Endothelial cell of umbilical vein (primary cell): ENCODE measurements at regions not wholly inside any gene's neighbourhood (a gene's known extent, or its start where the extent isn't known, plus 50 kb on each side); places are given as distances from the start of the nearest gene placed in this dataset.

Experiments
- BruUV-seq: library from RNA; stranded (reverse); fragments of 400-500 nt; replicated peaks from 2 replicates; lab custom pipeline; 2021; lab: Mats Ljungman, UMichigan
- CTCF ChIA-PET: fragments of 300-600, 350-600 bp; sonication (Branson Sonifier 250); formaldehyde crosslinking; loops from one replicate; lab custom pipeline; 2021; ENCODE audit warnings: antibody characterized with exemption, inconsistent platforms; lab: Charles Lee
- POLR2A ChIA-PET: fragments of 300-600, 350-600 bp; sonication (Branson Sonifier 250); formaldehyde crosslinking; loops from one replicate; lab custom pipeline; 2021; ENCODE audit warnings: antibody characterized with exemption, inconsistent platforms; lab: Charles Lee
- DNase-seq: peaks from one replicate; pipeline ENCODE4 v3.0.0-alpha.2; 2011; ENCODE audit warnings: low read depth, low spot score
- FAIRE-seq: peaks from 2 replicates; lab custom pipeline; 2011; peaks lifted over from hg19 to GRCh38; lab: Jason Lieb, UNC
- H2AFZ ChIP-seq: 2 replicates; pipeline ENCODE4 v1.6.0; 2012; ENCODE audit warnings: low read depth, low read length, control low read depth, inconsistent platforms
- H3K27ac ChIP-seq: 2 replicates; pipeline ENCODE4 v1.5.1; 2011; ENCODE audit warnings: low read depth, mild to moderate bottlenecking, control low read depth, low read length, moderate library complexity; ENCODE audit not compliant: insufficient read depth
- H3K27me3 ChIP-seq, 2 experiments: 2 replicates each; pipeline versions ENCODE4 v1.6.0 to v1.6.1; 2011; ENCODE audit warnings: low read length in 2 of 2, mixed read lengths in 1 of 2; ENCODE audit not compliant: control insufficient read depth in 2 of 2, insufficient read depth in 2 of 2
- H3K36me3 ChIP-seq, 2 experiments: 2 replicates in 1 of 2; 3 replicates in 1 of 2; pipeline ENCODE4 v1.5.1; 2011; ENCODE audit warnings: low read length in 2 of 2, mild to moderate bottlenecking in 1 of 2, moderate library complexity in 1 of 2; ENCODE audit not compliant: control insufficient read depth in 2 of 2, insufficient read depth in 2 of 2; ENCODE audit errors: extremely low read depth in 1 of 2
- H3K4me1 ChIP-seq: 3 replicates; pipeline ENCODE4 v1.5.1; 2011; ENCODE audit warnings: mild to moderate bottlenecking, low read length; ENCODE audit not compliant: control insufficient read depth, insufficient read depth; ENCODE audit errors: extremely low read depth
- H3K4me2 ChIP-seq: 2 replicates; pipeline ENCODE4 v1.6.1; 2011; ENCODE audit warnings: low read length, control low read depth, mixed read lengths; ENCODE audit not compliant: insufficient read depth
- H3K4me3 ChIP-seq, 3 experiments: fragments of 200-600 bp in 1 of 3; sonication (generic), shearing (Covaris generic) in 1 of 3; replicated peaks in 1 of 3; 2 replicates each; pipeline ENCODE4 v1.5.1; 2011 to 2016; ENCODE audit warnings: control low read depth in 3 of 3, low read length in 3 of 3, mild to moderate bottlenecking in 2 of 3, inconsistent platforms in 1 of 3, low read depth in 1 of 3, moderate library complexity in 1 of 3; ENCODE audit not compliant: insufficient read depth in 1 of 3
- H3K79me2 ChIP-seq: 2 replicates; pipeline ENCODE4 v1.6.0; 2012; ENCODE audit warnings: low read length, inconsistent platforms; ENCODE audit not compliant: control insufficient read depth, insufficient read depth
- H3K9ac ChIP-seq: replicated peaks from 2 replicates; pipeline ENCODE3; 2011; ENCODE audit warnings: low read length, control low read depth; ENCODE audit not compliant: insufficient read depth; ENCODE audit errors: extremely low read depth
- H3K9me1 ChIP-seq: replicated peaks from 3 replicates; pipeline ENCODE4 v1.6.0; 2011; ENCODE audit warnings: mild to moderate bottlenecking, low read length; ENCODE audit not compliant: control insufficient read depth, insufficient read depth; ENCODE audit errors: extremely low read depth
- H3K9me3 ChIP-seq: replicated peaks from 2 replicates; pipeline ENCODE4 v1.5.1; 2012; ENCODE audit warnings: low read length, inconsistent platforms; ENCODE audit not compliant: control insufficient read depth, insufficient read depth
- H4K20me1 ChIP-seq: replicated peaks from 2 replicates; pipeline ENCODE3; 2011; ENCODE audit warnings: mild to moderate bottlenecking, low read length; ENCODE audit not compliant: control insufficient read depth, insufficient read depth; ENCODE audit errors: extremely low read depth
- EZH2 ChIP-seq: IDR thresholded peaks from 2 replicates; pipeline ENCODE4 v1.6.1; 2012; ENCODE audit warnings: borderline replicate concordance, low read depth, mild to moderate bottlenecking, moderate library complexity, low read length, inconsistent platforms; ENCODE audit not compliant: severe bottlenecking
- FOS ChIP-seq: IDR thresholded peaks from 2 replicates; pipeline ENCODE4 v1.6.1; 2011; ENCODE audit warnings: mild to moderate bottlenecking, low read length, moderate library complexity, borderline replicate concordance; ENCODE audit not compliant: insufficient read depth
- GATA2 ChIP-seq: IDR thresholded peaks from 2 replicates; pipeline ENCODE4 v1.7.0; 2011; ENCODE audit warnings: low read depth, mild to moderate bottlenecking, moderate library complexity, mixed read lengths, low read length; ENCODE audit not compliant: insufficient read length, insufficient read depth
- JUN ChIP-seq: IDR thresholded peaks from 2 replicates; pipeline ENCODE4 v1.6.1; 2011; ENCODE audit warnings: borderline replicate concordance, low read depth; ENCODE audit not compliant: insufficient read length, insufficient read depth
- MYC ChIP-seq: IDR thresholded peaks from one replicate; pipeline ENCODE4 v1.6.1; 2011; ENCODE audit warnings: mild to moderate bottlenecking, low read depth, low read length
- POLR2A ChIP-seq: IDR thresholded peaks from 2 replicates; pipeline ENCODE4 v1.6.1; 2012; ENCODE audit warnings: low read depth, mild to moderate bottlenecking, control low read depth, low read length
- POLR2AphosphoS5 ChIP-seq: IDR thresholded peaks from 2 replicates; pipeline ENCODE4 v1.6.1; 2012; ENCODE audit warnings: low read depth, mild to moderate bottlenecking, control low read depth, low read length, moderate library complexity; ENCODE audit not compliant: insufficient read depth
- dilution Hi-C: fragments of 300-500 bp; cut with MboI; formaldehyde crosslinking; loops from one replicate; pipeline ENCODE4 v1.15.0; 2019; ENCODE audit warnings: low sequenced_read_pairs; ENCODE audit not compliant: extremely low pct_ligation_motif_present
- intact Hi-C: fragments of 100-400 bp; cut with micrococcal nuclease; formaldehyde crosslinking; loops from one replicate; pipeline ENCODE4 v1.10.0; 2022
- TF ChIP-seq, protein P1 (sequence below): IDR thresholded peaks from 2 replicates; pipeline ENCODE4 v1.6.1; 2011; ENCODE audit not compliant: insufficient read depth, insufficient read length
- TF ChIP-seq, protein P2 (sequence below), 2 donors: IDR thresholded peaks; 1 replicate in 1 of 2; 2 replicates in 1 of 2; pipeline ENCODE4 v1.5.1; 2011; ENCODE audit warnings: low read length in 2 of 2, mild to moderate bottlenecking in 2 of 2, moderate library complexity in 2 of 2, control low read depth in 1 of 2, inconsistent platforms in 1 of 2, low read depth in 1 of 2; ENCODE audit not compliant: insufficient read depth in 1 of 2; ENCODE audit errors: extremely low read depth in 1 of 2

DNA sequence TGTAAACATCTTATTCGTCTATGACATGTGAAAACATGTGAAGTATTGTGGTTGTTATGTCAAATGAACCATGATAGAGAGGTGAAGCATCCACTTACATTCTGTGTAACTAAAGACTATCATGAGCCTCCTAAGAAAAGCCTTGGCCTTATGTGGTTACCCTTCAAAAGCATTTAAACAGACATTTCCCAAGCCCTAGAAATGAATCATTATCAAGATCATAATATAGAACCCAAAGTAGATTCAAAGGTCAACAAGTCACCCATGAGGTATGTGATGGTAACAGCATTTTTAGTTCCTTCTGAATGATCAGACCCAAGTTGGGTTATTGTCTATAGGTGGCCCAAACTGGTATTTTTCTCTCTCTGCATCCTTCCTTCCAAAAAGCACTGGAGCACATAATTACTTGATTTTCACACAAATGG, 408.0 kb downstream of the TBL1XR1 start:
- CTCF ChIA-PET = no interaction called here
- POLR2A ChIA-PET = no interaction called here
- no peak for DNase-seq
- Histone ChIP-seq H4K20me1 (no peaks in the 10 kb centered on the region), H3K27me3 (no peaks in the 10 kb centered on the region), H3K4me3 (no peak overlapping the region), H3K36me3 (no peaks in the 10 kb centered on the region), H2AFZ (no peak overlapping the region), H3K4me2 (no peak overlapping the region), H3K9me1 (no peaks in the 10 kb centered on the region), H3K27ac (no peak overlapping the region), H3K9me3 (no peaks in the 10 kb centered on the region), H3K9ac (no peak overlapping the region), H3K4me1 (no peaks in the 10 kb centered on the region), H3K79me2 (no peaks in the 10 kb centered on the region)
- dilution Hi-C loops = no loop called here
- FAIRE-seq = no peak
- TF ChIP-seq, protein P1, sequence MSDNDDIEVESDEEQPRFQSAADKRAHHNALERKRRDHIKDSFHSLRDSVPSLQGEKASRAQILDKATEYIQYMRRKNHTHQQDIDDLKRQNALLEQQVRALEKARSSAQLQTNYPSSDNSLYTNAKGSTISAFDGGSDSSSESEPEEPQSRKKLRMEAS = no peak
- TF ChIP-seq POLR2A = no peak
- TF ChIP-seq, protein P2, sequence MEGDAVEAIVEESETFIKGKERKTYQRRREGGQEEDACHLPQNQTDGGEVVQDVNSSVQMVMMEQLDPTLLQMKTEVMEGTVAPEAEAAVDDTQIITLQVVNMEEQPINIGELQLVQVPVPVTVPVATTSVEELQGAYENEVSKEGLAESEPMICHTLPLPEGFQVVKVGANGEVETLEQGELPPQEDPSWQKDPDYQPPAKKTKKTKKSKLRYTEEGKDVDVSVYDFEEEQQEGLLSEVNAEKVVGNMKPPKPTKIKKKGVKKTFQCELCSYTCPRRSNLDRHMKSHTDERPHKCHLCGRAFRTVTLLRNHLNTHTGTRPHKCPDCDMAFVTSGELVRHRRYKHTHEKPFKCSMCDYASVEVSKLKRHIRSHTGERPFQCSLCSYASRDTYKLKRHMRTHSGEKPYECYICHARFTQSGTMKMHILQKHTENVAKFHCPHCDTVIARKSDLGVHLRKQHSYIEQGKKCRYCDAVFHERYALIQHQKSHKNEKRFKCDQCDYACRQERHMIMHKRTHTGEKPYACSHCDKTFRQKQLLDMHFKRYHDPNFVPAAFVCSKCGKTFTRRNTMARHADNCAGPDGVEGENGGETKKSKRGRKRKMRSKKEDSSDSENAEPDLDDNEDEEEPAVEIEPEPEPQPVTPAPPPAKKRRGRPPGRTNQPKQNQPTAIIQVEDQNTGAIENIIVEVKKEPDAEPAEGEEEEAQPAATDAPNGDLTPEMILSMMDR (IDR thresholded peaks at IDR 0.05; ENCODE audit: extremely low read depth in 1 of 2, insufficient read depth in 1 of 2, low read depth in 1 of 2, low read length in 2 of 2) = no peak
- TF ChIP-seq POLR2AphosphoS5 = no peak
- no peak for TF ChIP-seq GATA2
- TF ChIP-seq FOS = no peak
- no peak for TF ChIP-seq EZH2
- TF ChIP-seq MYC = no peak
- no peak for TF ChIP-seq JUN
- intact Hi-C loops = no loop called here
- BruUV-seq = no TSS peak
